ENCODE measurements at regions not wholly inside any gene's neighbourhood (a gene's known extent, or its start where the extent isn't known, plus 50 kb on each side); places are given as distances from the start of the nearest gene placed in this dataset.
"Not testable (repeated sequence)": the region's sequence is repeated elsewhere in the genome, so short reads cannot be mapped to it uniquely, and the experiment has no call there.

GRCh38 chr11:79626135-79627075, 185.6 kb upstream of the TENM4 start:
- DNase-seq (ENCODE audit: low spot score), result no peak
- Mint-ChIP-seq H3K36me3 (ENCODE audit: low read depth) (no peaks in the 10 kb centered on the region), H3K4me3 (no peak overlapping the region), H3K4me1 (ENCODE audit: low read depth) (no peaks in the 10 kb centered on the region), H3K27me3 (ENCODE audit: low read depth) (no peaks in the 10 kb centered on the region), H3K9me3 (no peaks in the 10 kb centered on the region), H3K27ac (no peak overlapping the region)

GRCh38 chr11:79623375-79623774, 182.5 kb upstream of the TENM4 start:
- H3K4me3 Mint-ChIP-seq, result no peak overlapping the region
- H3K36me3 Mint-ChIP-seq (ENCODE audit: low read depth), result no peaks in the 10 kb centered on the region
- DNase-seq (ENCODE audit: low spot score), result no peak
- H3K9me3 Mint-ChIP-seq, result no peaks in the 10 kb centered on the region
- no peaks in the 10 kb centered on the region for H3K4me1 Mint-ChIP-seq (ENCODE audit: low read depth)
- no peak overlapping the region for H3K27ac Mint-ChIP-seq
- no peaks in the 10 kb centered on the region for H3K27me3 Mint-ChIP-seq (ENCODE audit: low read depth)

- H3K36me3 Mint-ChIP-seq (ENCODE audit: low read depth), result no peaks in the 10 kb centered on the region
- no peaks in the 10 kb centered on the region for H3K4me1 Mint-ChIP-seq (ENCODE audit: low read depth)
- DNase-seq (ENCODE audit: low spot score), result no peak
- no peak overlapping the region for H3K27ac Mint-ChIP-seq
- no peaks in the 10 kb centered on the region for H3K27me3 Mint-ChIP-seq (ENCODE audit: low read depth)
- no peak overlapping the region for H3K4me3 Mint-ChIP-seq
- no peaks in the 10 kb centered on the region for H3K9me3 Mint-ChIP-seq
Measured at GRCh38 chr11:79617561-79617960, 176.7 kb upstream of the TENM4 start.

- H3K27ac Mint-ChIP-seq, result no peak overlapping the region
- no peaks in the 10 kb centered on the region for H3K27me3 Mint-ChIP-seq (ENCODE audit: low read depth)
- H3K36me3 Mint-ChIP-seq (ENCODE audit: low read depth), result no peaks in the 10 kb centered on the region
- no peak for DNase-seq (ENCODE audit: low spot score)
- no peaks in the 10 kb centered on the region for H3K9me3 Mint-ChIP-seq
- H3K4me3 Mint-ChIP-seq, result no peak overlapping the region
- no peaks in the 10 kb centered on the region for H3K4me1 Mint-ChIP-seq (ENCODE audit: low read depth)
Measured at GRCh38 chr11:79616392-79616851, 175.6 kb upstream of the TENM4 start.

- Mint-ChIP-seq H3K4me3 (no peak overlapping the region), H3K9me3 (no peaks in the 10 kb centered on the region), H3K27ac (no peak overlapping the region), H3K27me3 (ENCODE audit: low read depth) (no peaks in the 10 kb centered on the region), H3K4me1 (ENCODE audit: low read depth) (no peaks in the 10 kb centered on the region), H3K36me3 (ENCODE audit: low read depth) (no peaks in the 10 kb centered on the region)
- no peak for DNase-seq (ENCODE audit: low spot score)
Measured at GRCh38 chr11:79615425-79615824, 174.6 kb upstream of the TENM4 start.

GRCh38 chr11:79610678-79611077, 169.8 kb upstream of the TENM4 start:
- no peak overlapping the region for H3K27ac Mint-ChIP-seq
- no peak overlapping the region for H3K4me3 Mint-ChIP-seq
- no peaks in the 10 kb centered on the region for H3K4me1 Mint-ChIP-seq (ENCODE audit: low read depth)
- DNase-seq (ENCODE audit: low spot score), result no peak
- H3K36me3 Mint-ChIP-seq (ENCODE audit: low read depth), result no peaks in the 10 kb centered on the region
- no peaks in the 10 kb centered on the region for H3K27me3 Mint-ChIP-seq (ENCODE audit: low read depth)
- H3K9me3 Mint-ChIP-seq, result peaks cover 5% of the 10 kb centered on the region

GRCh38 chr11:79610139-79610538, 169.3 kb upstream of the TENM4 start:
- H3K4me1 Mint-ChIP-seq (ENCODE audit: low read depth), result no peaks in the 10 kb centered on the region
- H3K27ac Mint-ChIP-seq, result no peak overlapping the region
- DNase-seq (ENCODE audit: low spot score), result no peak
- H3K27me3 Mint-ChIP-seq (ENCODE audit: low read depth), result no peaks in the 10 kb centered on the region
- no peak overlapping the region for H3K4me3 Mint-ChIP-seq
- peaks cover 5% of the 10 kb centered on the region for H3K9me3 Mint-ChIP-seq
- no peaks in the 10 kb centered on the region for H3K36me3 Mint-ChIP-seq (ENCODE audit: low read depth)

GRCh38 chr11:79609511-79609910, 168.7 kb upstream of the TENM4 start:
- Mint-ChIP-seq H3K27ac (no peak overlapping the region), H3K4me3 (no peak overlapping the region), H3K36me3 (ENCODE audit: low read depth) (no peaks in the 10 kb centered on the region), H3K9me3 (peaks cover 5% of the 10 kb centered on the region), H3K27me3 (ENCODE audit: low read depth) (no peaks in the 10 kb centered on the region), H3K4me1 (ENCODE audit: low read depth) (no peaks in the 10 kb centered on the region)
- no peak for DNase-seq (ENCODE audit: low spot score)

- H3K9me3 Mint-ChIP-seq; H3K27ac Mint-ChIP-seq; DNase-seq (ENCODE audit: low spot score); H3K27me3 Mint-ChIP-seq (ENCODE audit: low read depth); H3K4me1 Mint-ChIP-seq (ENCODE audit: low read depth); H3K4me3 Mint-ChIP-seq; H3K36me3 Mint-ChIP-seq (ENCODE audit: low read depth): not testable (repeated sequence)
Measured at GRCh38 chr11:79606461-79606860, 165.6 kb upstream of the TENM4 start.

GRCh38 chr11:79600711-79601110, 159.9 kb upstream of the TENM4 start:
- no peaks in the 10 kb centered on the region for H3K36me3 Mint-ChIP-seq (ENCODE audit: low read depth)
- no peaks in the 10 kb centered on the region for H3K27me3 Mint-ChIP-seq (ENCODE audit: low read depth)
- no peak for DNase-seq (ENCODE audit: low spot score)
- no peaks in the 10 kb centered on the region for H3K4me1 Mint-ChIP-seq (ENCODE audit: low read depth)
- peaks cover 4% of the 10 kb centered on the region for H3K9me3 Mint-ChIP-seq
- H3K4me3 Mint-ChIP-seq, result no peak overlapping the region
- no peak overlapping the region for H3K27ac Mint-ChIP-seq

GRCh38 chr11:79594834-79595233, 154.0 kb upstream of the TENM4 start:
- no peaks in the 10 kb centered on the region for H3K9me3 Mint-ChIP-seq
- H3K27me3 Mint-ChIP-seq (ENCODE audit: low read depth), result no peaks in the 10 kb centered on the region
- H3K27ac Mint-ChIP-seq, result no peak overlapping the region
- DNase-seq (ENCODE audit: low spot score), result no peak
- no peaks in the 10 kb centered on the region for H3K36me3 Mint-ChIP-seq (ENCODE audit: low read depth)
- H3K4me1 Mint-ChIP-seq (ENCODE audit: low read depth), result no peaks in the 10 kb centered on the region
- no peak overlapping the region for H3K4me3 Mint-ChIP-seq

- no peak overlapping the region for H3K4me3 Mint-ChIP-seq
- no peaks in the 10 kb centered on the region for H3K27me3 Mint-ChIP-seq (ENCODE audit: low read depth)
- no peak overlapping the region for H3K27ac Mint-ChIP-seq
- no peak for DNase-seq (ENCODE audit: low spot score)
- no peaks in the 10 kb centered on the region for H3K4me1 Mint-ChIP-seq (ENCODE audit: low read depth)
- H3K9me3 Mint-ChIP-seq, result no peaks in the 10 kb centered on the region
- no peaks in the 10 kb centered on the region for H3K36me3 Mint-ChIP-seq (ENCODE audit: low read depth)
Measured at GRCh38 chr11:79592824-79593223, 152.0 kb upstream of the TENM4 start.

GRCh38 chr11:79592406-79592805, 151.6 kb upstream of the TENM4 start:
- H3K9me3 Mint-ChIP-seq, result no peaks in the 10 kb centered on the region
- H3K4me3 Mint-ChIP-seq, result no peak overlapping the region
- no peak overlapping the region for H3K27ac Mint-ChIP-seq
- H3K4me1 Mint-ChIP-seq (ENCODE audit: low read depth), result no peaks in the 10 kb centered on the region
- H3K36me3 Mint-ChIP-seq (ENCODE audit: low read depth), result no peaks in the 10 kb centered on the region
- DNase-seq (ENCODE audit: low spot score), result no peak
- H3K27me3 Mint-ChIP-seq (ENCODE audit: low read depth), result no peaks in the 10 kb centered on the region

- Mint-ChIP-seq H3K4me3 (no peak overlapping the region), H3K27me3 (ENCODE audit: low read depth) (no peaks in the 10 kb centered on the region), H3K36me3 (ENCODE audit: low read depth) (no peaks in the 10 kb centered on the region), H3K9me3 (no peaks in the 10 kb centered on the region), H3K4me1 (ENCODE audit: low read depth) (no peaks in the 10 kb centered on the region), H3K27ac (no peak overlapping the region)
- DNase-seq (ENCODE audit: low spot score), result no peak
Measured at GRCh38 chr11:79582434-79582833, 141.6 kb upstream of the TENM4 start.

- Mint-ChIP-seq H3K4me3 (no peak overlapping the region), H3K27me3 (ENCODE audit: low read depth) (no peaks in the 10 kb centered on the region), H3K9me3 (no peaks in the 10 kb centered on the region), H3K27ac (no peak overlapping the region), H3K4me1 (ENCODE audit: low read depth) (no peaks in the 10 kb centered on the region), H3K36me3 (ENCODE audit: low read depth) (no peaks in the 10 kb centered on the region)
- no peak for DNase-seq (ENCODE audit: low spot score)
Measured at GRCh38 chr11:79579063-79579462, 138.2 kb upstream of the TENM4 start.

All from T-helper 2 cell treated with Interferon-gamma antibody and Interleukin-4, amounts not matched to agents 5 μg/mL and 100 μg/mL, for 36 hours (primary cell).